Retinal pigment epithelial cell (primary cell): ENCODE measurements at regions not wholly inside any gene's neighbourhood (a gene's known extent, or its start where the extent isn't known, plus 50 kb on each side); places are given as distances from the start of the nearest gene placed in this dataset.
"Not testable (repeated sequence)": the region's sequence is repeated elsewhere in the genome, so short reads cannot be mapped to it uniquely, and the experiment has no call there.

ENCODE experiments used
- DNase-seq: peaks from one replicate; pipeline ENCODE4 v3.0.0-alpha.2; 2010; ENCODE audit warnings: low read depth
- H3K4me3 ChIP-seq: 2 replicates; pipeline ENCODE4 v1.5.1; 2011; ENCODE audit warnings: mild to moderate bottlenecking, low read length, control low read depth, moderate library complexity
- CTCF ChIP-seq: conservative IDR thresholded peaks from 2 replicates; pipeline ENCODE4 v1.5.1; 2011; ENCODE audit warnings: low read depth, low read length, control low read depth, inconsistent platforms

GRCh38 chr12:131290255-131290959 lies 336.7 kb downstream of the ADGRD1 start:
- DNase-seq: no peak
- TF ChIP-seq CTCF: no peak
- H3K4me3 ChIP-seq: no peak overlapping the region

DNA sequence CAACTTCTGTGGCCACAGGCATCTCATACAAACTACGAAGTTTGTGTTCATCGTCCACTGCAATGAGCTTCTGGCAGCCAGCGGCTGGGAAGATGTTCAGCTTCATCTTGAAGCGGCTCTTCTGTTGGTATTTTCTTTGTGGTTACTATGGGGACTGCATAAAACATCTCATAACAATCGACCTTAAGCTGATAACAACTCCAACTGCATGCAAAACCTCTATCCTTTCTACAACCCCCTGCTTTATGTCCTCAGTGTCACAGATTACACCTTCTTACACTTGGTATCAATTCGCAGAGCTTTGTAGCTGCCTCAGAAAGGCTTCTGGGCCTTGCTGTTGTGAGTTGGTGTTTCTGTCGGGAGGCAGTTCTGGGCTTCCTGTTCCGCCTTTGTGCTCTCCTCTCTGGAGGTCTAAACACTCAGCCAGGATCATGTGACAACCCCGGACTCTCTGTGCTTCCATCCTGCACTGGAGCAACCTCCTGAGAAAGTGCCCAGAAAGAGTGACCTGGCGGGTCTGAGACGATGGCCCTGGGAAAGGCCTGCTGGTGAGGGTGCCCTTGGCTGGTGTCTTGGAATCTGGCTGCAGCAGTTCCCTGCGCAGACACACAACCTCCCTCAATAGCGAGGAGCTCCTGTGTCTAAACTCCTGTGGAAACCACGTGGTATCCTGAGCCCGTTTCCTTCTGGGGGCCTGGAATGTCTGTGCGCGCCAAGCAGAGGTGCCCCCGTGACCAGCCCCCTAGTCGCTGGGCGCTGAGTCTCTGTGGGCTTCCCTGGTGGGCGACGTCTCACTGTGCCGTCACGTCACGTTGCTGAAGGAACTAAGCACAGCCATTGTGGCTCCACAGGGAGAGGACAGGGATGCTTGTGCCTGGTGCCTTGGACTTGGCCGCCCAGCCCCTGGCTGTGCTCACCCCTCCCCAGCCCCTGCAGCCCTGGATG lies 339.6 kb downstream of the ADGRD1 start:
- not testable (repeated sequence) for H3K4me3 ChIP-seq, DNase-seq

DNA sequence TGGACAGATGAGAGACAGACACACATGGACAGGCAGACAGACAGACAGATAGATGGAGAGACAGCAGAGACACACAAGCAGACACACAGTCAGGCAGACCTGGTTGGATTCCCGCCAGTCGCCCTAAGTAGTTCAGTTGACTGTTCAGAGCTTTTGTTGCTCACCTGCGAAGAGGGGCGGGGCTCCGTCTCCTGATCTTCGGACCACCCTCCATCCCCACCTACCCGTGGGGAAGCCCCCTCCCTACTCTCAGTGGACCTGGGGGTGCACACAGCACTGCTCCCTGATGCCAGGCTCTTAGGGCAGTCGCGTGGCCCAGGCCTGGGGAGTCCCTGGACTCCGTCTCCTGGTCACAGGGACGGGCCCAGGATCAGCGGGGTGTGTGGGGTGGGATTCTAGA lies 341.0 kb downstream of the ADGRD1 start:
- DNase-seq, H3K4me3 ChIP-seq: not testable (repeated sequence)

GRCh38 chr12:131295117-131295516 lies 341.4 kb downstream of the ADGRD1 start:
- DNase-seq, H3K4me3 ChIP-seq: not testable (repeated sequence)

DNA sequence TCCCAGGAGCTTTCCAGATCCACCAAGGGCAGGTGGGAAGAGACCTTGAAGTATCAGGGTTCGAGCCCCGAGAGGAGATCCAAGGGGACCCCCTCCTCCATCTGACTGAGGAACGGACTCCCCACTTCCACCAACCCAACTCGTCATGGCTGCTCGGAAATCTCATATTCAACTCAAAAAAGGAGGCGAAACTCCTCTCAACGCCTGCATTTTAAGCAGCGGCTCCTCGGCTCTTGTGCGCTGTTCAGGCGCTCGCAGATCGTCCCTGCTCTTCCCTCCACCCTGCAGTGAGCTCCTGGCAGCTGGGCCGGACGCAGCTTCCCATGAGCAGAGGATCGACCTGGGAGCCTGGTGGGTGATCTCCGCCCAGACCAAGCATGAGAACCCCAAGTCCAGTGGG lies 341.9 kb downstream of the ADGRD1 start:
- not testable (repeated sequence) for DNase-seq, H3K4me3 ChIP-seq

- H3K4me3 ChIP-seq, DNase-seq: not testable (repeated sequence)
Measured at GRCh38 chr12:131296136-131296535, 342.4 kb downstream of the ADGRD1 start.

DNA sequence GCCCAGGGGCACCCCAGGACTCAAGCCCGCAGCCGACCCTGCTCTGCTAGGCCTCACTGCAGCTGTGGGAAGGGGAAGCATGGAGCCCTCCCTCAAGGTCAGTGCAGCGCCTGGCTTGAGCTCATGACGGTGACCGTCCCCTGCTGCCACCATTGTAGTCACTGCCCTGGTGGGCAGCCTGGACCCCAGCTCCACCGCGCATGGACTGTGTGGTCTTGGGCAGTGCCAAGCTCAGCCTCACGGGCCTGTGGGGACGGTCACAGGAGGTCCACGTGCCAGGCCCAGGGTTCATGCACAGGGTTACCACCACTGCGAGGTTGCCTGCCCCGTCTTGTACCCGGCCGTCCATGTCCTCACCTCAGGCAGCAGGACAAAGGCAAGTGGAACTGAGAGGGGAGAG lies 342.9 kb downstream of the ADGRD1 start:
- not testable (repeated sequence) for DNase-seq, H3K4me3 ChIP-seq

DNA sequence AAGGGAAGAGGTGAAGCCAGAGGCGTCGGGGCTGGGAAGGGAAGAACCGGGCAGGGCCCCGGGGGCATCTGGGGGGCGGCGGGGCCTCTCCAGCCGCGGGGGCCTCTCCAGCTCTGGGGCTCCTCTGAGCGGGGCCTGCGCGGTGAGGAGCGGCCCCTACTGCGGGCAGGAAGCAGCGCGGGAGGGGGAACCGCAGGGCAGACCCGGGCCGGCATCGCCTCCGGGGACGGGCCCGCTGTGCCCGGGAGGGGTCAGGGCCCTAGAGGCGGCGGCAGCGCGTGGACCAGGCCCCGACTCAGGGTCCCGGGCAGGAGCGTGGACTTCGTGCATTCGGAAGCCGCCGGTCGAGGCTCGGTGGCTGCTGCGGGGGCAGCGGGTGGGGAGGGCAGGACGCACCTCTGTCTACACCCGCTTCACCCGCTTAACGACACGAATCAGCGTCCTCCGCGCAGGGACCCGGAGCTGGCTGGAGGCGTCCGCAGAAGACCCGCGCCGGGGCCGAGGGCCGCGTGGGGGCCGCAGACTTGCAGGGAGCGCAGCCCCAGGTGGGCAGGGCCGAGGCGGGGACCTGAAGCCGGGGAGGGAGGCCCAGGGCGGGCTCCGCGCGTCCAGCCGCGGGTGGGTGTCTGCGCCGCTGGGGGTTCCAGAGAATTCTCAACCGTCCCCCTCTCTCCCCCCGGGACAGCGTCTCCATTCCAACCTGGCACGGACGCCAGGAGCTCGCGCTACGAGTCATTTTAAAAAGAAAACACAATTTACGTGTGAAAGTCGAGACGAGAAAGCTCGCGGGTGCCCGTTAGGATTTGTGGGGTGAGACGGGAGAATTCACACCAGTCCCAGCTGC lies 345.0 kb downstream of the ADGRD1 start:
- H3K4me3 ChIP-seq, DNase-seq: not testable (repeated sequence)

GRCh38 chr12:131299370-131299701 lies 345.6 kb downstream of the ADGRD1 start:
- DNase-seq, H3K4me3 ChIP-seq: not testable (repeated sequence)

- not testable (repeated sequence) for DNase-seq
Measured at GRCh38 chr12:131303576-131303975, 349.9 kb downstream of the ADGRD1 start.

GRCh38 chr12:131304642-131305041 lies 350.9 kb downstream of the ADGRD1 start:
- H3K4me3 ChIP-seq, DNase-seq: not testable (repeated sequence)

More at GRCh38 chr12:131303576-131303975, 349.9 kb downstream of the ADGRD1 start:
- not testable (repeated sequence) for H3K4me3 ChIP-seq

- H3K4me3 ChIP-seq: no peak overlapping the region
- DNase-seq: no peak
Measured at GRCh38 chr12:131309700-131310099, 356.0 kb downstream of the ADGRD1 start.

DNA sequence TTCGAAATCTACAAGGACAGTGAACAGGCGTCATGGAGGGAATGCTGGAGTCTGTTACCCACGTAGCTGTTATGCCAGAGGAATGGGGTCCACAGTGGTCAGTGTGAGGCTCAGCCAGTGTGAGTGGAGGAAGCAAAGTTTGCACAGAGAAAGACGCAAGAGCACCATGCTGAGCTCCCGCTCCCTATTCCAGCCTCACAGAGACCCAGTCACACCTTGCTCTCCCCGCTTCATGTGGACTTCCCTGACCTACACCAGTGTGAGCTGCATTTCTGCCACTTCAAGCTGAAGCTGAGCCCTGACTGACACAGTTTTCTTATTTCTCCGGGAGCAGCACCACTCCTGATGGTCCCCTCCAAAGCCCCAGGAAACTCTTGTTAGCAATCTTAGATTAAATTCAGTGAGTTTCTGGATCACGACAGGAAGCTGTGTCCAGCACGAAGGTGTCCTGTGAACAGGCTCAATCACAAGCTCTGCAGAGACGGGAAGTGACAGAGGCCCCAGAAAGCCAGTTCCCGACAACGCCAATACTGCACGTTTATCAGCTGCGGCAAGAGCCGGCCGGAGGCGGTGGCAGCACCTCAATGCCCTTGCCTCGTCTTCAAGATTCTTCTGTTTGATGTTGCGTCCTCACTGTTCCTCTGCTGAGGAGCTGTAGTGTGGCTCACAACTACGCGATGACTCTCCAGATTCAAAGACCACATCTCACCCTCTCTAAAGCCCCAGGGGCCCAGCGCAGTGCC lies 356.7 kb downstream of the ADGRD1 start:
- not testable (repeated sequence) for DNase-seq, H3K4me3 ChIP-seq

More at GRCh38 chr12:131309700-131310099, 356.0 kb downstream of the ADGRD1 start:
- no peak for TF ChIP-seq CTCF

- not testable (repeated sequence) for DNase-seq, H3K4me3 ChIP-seq
Measured at GRCh38 chr12:131311279-131311722, 357.6 kb downstream of the ADGRD1 start.
